H1 (cell line): ENCODE measurements at regions not wholly inside any gene's neighbourhood (a gene's known extent, or its start where the extent isn't known, plus 50 kb on each side); places are given as distances from the start of the nearest gene placed in this dataset.

Experiments used
- CTCF ChIA-PET: fragments of 300-600 bp; sonication (Branson Sonifier 250); formaldehyde crosslinking; loops from one replicate; lab custom pipeline; 2021; ENCODE audit not compliant: partially characterized antibody; lab: Charles Lee
- POLR2A ChIA-PET: fragments of 300-600 bp; sonication (Branson Sonifier 250); formaldehyde crosslinking; loops from one replicate; lab custom pipeline; 2021; ENCODE audit warnings: inconsistent platforms; ENCODE audit not compliant: partially characterized antibody; lab: Charles Lee
- DNase-seq, 2 experiments: peaks; one replicate each; pipeline versions ENCODE4 v3.0.0 to v3.0.0-alpha.2; 2010 to 2022; ENCODE audit warnings: low spot score in 2 of 2, low read depth in 1 of 2, mixed read lengths in 1 of 2
- FAIRE-seq: peaks from 2 replicates; lab custom pipeline; 2011; peaks lifted over from hg19 to GRCh38; lab: Jason Lieb, UNC
- H2AFZ ChIP-seq: 2 replicates; pipeline ENCODE4 v1.8.1; 2012; ENCODE audit warnings: low read length, inconsistent platforms
- H2AK5ac ChIP-seq: 2 replicates; pipeline ENCODE4 v1.6.1; 2013; ENCODE audit warnings: low read depth, low read length
- H2BK120ac ChIP-seq: replicated peaks from 2 replicates; pipeline ENCODE3; 2013; ENCODE audit warnings: low read depth, low read length, inconsistent platforms
- H2BK12ac ChIP-seq: 2 replicates; pipeline ENCODE4 v1.6.1; 2013; ENCODE audit warnings: low read depth, low read length
- H2BK15ac ChIP-seq: 2 replicates; pipeline ENCODE4 v1.6.1; 2013; ENCODE audit warnings: low read length
- H2BK20ac ChIP-seq: 2 replicates; pipeline ENCODE4 v1.6.1; 2013; ENCODE audit warnings: low read length
- H2BK5ac ChIP-seq: 2 replicates; pipeline ENCODE4 v1.6.1; 2013; ENCODE audit warnings: low read depth, low read length
- H3K14ac ChIP-seq: 2 replicates; pipeline ENCODE4 v1.6.1; 2013; ENCODE audit warnings: inconsistent platforms; ENCODE audit not compliant: insufficient read length
- H3K18ac ChIP-seq: 2 replicates; pipeline ENCODE4 v1.6.1; 2013; ENCODE audit warnings: low read length; ENCODE audit errors: extremely low read depth
- H3K23ac ChIP-seq: 2 replicates; pipeline ENCODE4 v1.6.1; 2013; ENCODE audit warnings: inconsistent platforms; ENCODE audit not compliant: insufficient read length
- H3K23me2 ChIP-seq: 2 replicates; pipeline ENCODE4 v1.6.1; 2013; ENCODE audit warnings: low read depth, low read length
- H3K27ac ChIP-seq: 2 replicates; pipeline ENCODE4 v1.6.1; 2011; ENCODE audit warnings: low read depth, low read length, inconsistent platforms
- H3K27me3 ChIP-seq, 4 experiments: replicated peaks in 1 of 4; 1 replicate in 1 of 4; 2 replicates in 3 of 4; pipeline versions ENCODE4 v1.6.1 to v1.8.1; 2011 to 2013; ENCODE audit warnings: low read length in 3 of 4, mild to moderate bottlenecking in 3 of 4, inconsistent platforms in 2 of 4, mixed read lengths in 2 of 4, moderate library complexity in 1 of 4; ENCODE audit not compliant: control insufficient read depth in 3 of 4, insufficient read depth in 3 of 4; ENCODE audit errors: extremely low read depth in 1 of 4
- H3K36me3 ChIP-seq, 4 experiments: 2 replicates each; pipeline versions ENCODE4 v1.6.1 to v1.8.1; 2011 to 2013; ENCODE audit warnings: mild to moderate bottlenecking in 4 of 4, low read length in 3 of 4, moderate library complexity in 2 of 4, control low read depth in 1 of 4, inconsistent platforms in 1 of 4; ENCODE audit not compliant: insufficient read depth in 4 of 4, control insufficient read depth in 2 of 4
- H3K4ac ChIP-seq: replicated peaks from 2 replicates; pipeline ENCODE3; 2013; ENCODE audit warnings: low read length, low read depth, mixed read lengths, inconsistent platforms; ENCODE audit not compliant: insufficient read length
- H3K4me1 ChIP-seq, 4 experiments: replicated peaks in 1 of 4; 1 replicate in 1 of 4; 2 replicates in 3 of 4; pipeline versions ENCODE4 v1.6.1 to v1.8.1; 2011 to 2013; ENCODE audit warnings: low read length in 3 of 4, inconsistent platforms in 2 of 4, mixed read lengths in 1 of 4; ENCODE audit not compliant: insufficient read depth in 4 of 4, control insufficient read depth in 3 of 4
- H3K4me2 ChIP-seq, 2 experiments: 2 replicates each; pipeline versions ENCODE4 v1.6.1 to v1.8.1; 2011 to 2013; ENCODE audit warnings: low read depth in 2 of 2, low read length in 2 of 2, control low read depth in 1 of 2, inconsistent platforms in 1 of 2, mild to moderate bottlenecking in 1 of 2; ENCODE audit not compliant: insufficient read depth in 1 of 2
- H3K4me3 ChIP-seq, 4 experiments: fragments of 200-600, 300-600 bp in 1 of 4; sonication (generic), shearing (Covaris generic), sonication (Bioruptor Twin) in 1 of 4; 2 replicates each; pipeline versions ENCODE4 v1.5.1 to v1.8.1; 2011 to 2016; ENCODE audit warnings: low read length in 4 of 4, low read depth in 3 of 4, control low read depth in 2 of 4, inconsistent platforms in 2 of 4, mild to moderate bottlenecking in 2 of 4, mixed read lengths in 1 of 4, moderate library complexity in 1 of 4; ENCODE audit not compliant: insufficient read depth in 2 of 4; ENCODE audit errors: extremely low read depth in 1 of 4
- H3K56ac ChIP-seq: replicated peaks from 2 replicates; pipeline ENCODE3; 2013; ENCODE audit warnings: low read depth, mild to moderate bottlenecking, mixed read lengths, low read length, inconsistent platforms; ENCODE audit not compliant: insufficient read length
- H3K79me1 ChIP-seq: 2 replicates; pipeline ENCODE4 v1.6.1; 2013; ENCODE audit warnings: low read depth, low read length, control low read depth
- H3K79me2 ChIP-seq, 2 experiments: 2 replicates each; pipeline versions ENCODE4 v1.6.1 to v1.8.1; 2012 to 2013; ENCODE audit warnings: low read length in 2 of 2, mild to moderate bottlenecking in 2 of 2, inconsistent platforms in 1 of 2; ENCODE audit not compliant: insufficient read depth in 2 of 2, control insufficient read depth in 1 of 2
- H3K9ac ChIP-seq, 4 experiments: replicated peaks in 1 of 4; 1 replicate in 1 of 4; 2 replicates in 3 of 4; pipeline versions ENCODE4 v1.6.1 to v1.8.1; 2011 to 2013; ENCODE audit warnings: low read depth in 3 of 4, low read length in 3 of 4, control low read depth in 2 of 4, mild to moderate bottlenecking in 2 of 4, moderate library complexity in 2 of 4, inconsistent platforms in 1 of 4; ENCODE audit errors: extremely low read depth in 1 of 4
- H3K9me3 ChIP-seq, 2 experiments: 2 replicates each; pipeline versions ENCODE4 v1.6.1 to v1.8.1; 2012 to 2013; ENCODE audit warnings: mild to moderate bottlenecking in 2 of 2, moderate library complexity in 2 of 2, control low read depth in 1 of 2, inconsistent platforms in 1 of 2, low read depth in 1 of 2, low read length in 1 of 2, mixed read lengths in 1 of 2; ENCODE audit not compliant: insufficient read depth in 2 of 2
- H4K20me1 ChIP-seq, 2 experiments: replicated peaks in 1 of 2; 2 replicates each; pipeline versions ENCODE3 to v1.8.1; 2011 to 2013; ENCODE audit warnings: inconsistent platforms in 2 of 2, low read length in 2 of 2, mild to moderate bottlenecking in 1 of 2; ENCODE audit not compliant: insufficient read depth in 2 of 2, control insufficient read depth in 1 of 2
- H4K5ac ChIP-seq: 2 replicates; pipeline ENCODE4 v1.6.1; 2013; ENCODE audit warnings: low read length, low read depth, mixed read lengths, inconsistent platforms; ENCODE audit not compliant: insufficient read length
- H4K8ac ChIP-seq: 2 replicates; pipeline ENCODE4 v1.8.0; 2013; ENCODE audit warnings: mild to moderate bottlenecking, moderate library complexity, low read length, inconsistent platforms; ENCODE audit not compliant: insufficient read depth; ENCODE audit errors: extremely low read depth
- H4K91ac ChIP-seq: replicated peaks from 2 replicates; pipeline ENCODE3; 2013; ENCODE audit warnings: low read length, mixed read lengths, inconsistent platforms; ENCODE audit not compliant: insufficient read length
- BCL11A ChIP-seq, 2 experiments: IDR thresholded peaks; one replicate each; pipeline ENCODE4 v1.6.1; 2011; ENCODE audit warnings: low read depth in 2 of 2, low read length in 2 of 2, mild to moderate bottlenecking in 2 of 2
- EGR1 ChIP-seq: IDR thresholded peaks from 2 replicates; pipeline ENCODE4 v1.6.1; 2011; ENCODE audit warnings: low read depth, low read length, borderline replicate concordance
- MAFK ChIP-seq: IDR thresholded peaks from 2 replicates; pipeline ENCODE4 v1.6.1; 2012; ENCODE audit warnings: low read depth, mild to moderate bottlenecking, improper control_type of control experiment, low read length
- PHF8 ChIP-seq: fragments of 200-600 bp; sonication (generic); conservative IDR thresholded peaks from 2 replicates; pipeline ENCODE4 v1.7.1; 2012; ENCODE audit warnings: low read depth, mild to moderate bottlenecking, inconsistent platforms, low read length, moderate library complexity
- RAD21 ChIP-seq, 2 experiments: IDR thresholded peaks in 1 of 2; conservative IDR thresholded peaks in 1 of 2; 2 replicates each; pipeline ENCODE4 v1.6.1; 2011; ENCODE audit warnings: low read depth in 2 of 2, low read length in 2 of 2, improper control_type of control experiment in 1 of 2, inconsistent platforms in 1 of 2, mild to moderate bottlenecking in 1 of 2, moderate library complexity in 1 of 2
- SUZ12 ChIP-seq: fragments of 200-600 bp; sonication (generic); IDR thresholded peaks from 2 replicates; pipeline ENCODE4 v1.6.1; 2012; ENCODE audit warnings: mild to moderate bottlenecking, inconsistent platforms, low read length, moderate library complexity, mixed read lengths
- TBP ChIP-seq: IDR thresholded peaks from 2 replicates; pipeline ENCODE4 v1.6.1; 2011; ENCODE audit warnings: low read depth, low read length, improper control_type of control experiment
- YY1 ChIP-seq: IDR thresholded peaks from 2 replicates; pipeline ENCODE4 v1.6.1; 2011; ENCODE audit warnings: low read depth, mild to moderate bottlenecking, low read length
- WGBS, 2 experiments: shearing (Covaris generic) in 1 of 2; methylation state at CpG; one replicate each; pipeline versions ENCODE4 v1.1.6 to v1.1.7; 2013 to 2015; ENCODE audit warnings: low lambda C conversion rate in 2 of 2, mixed read lengths in 2 of 2, inconsistent platforms in 1 of 2, low coverage in 1 of 2, missing lambda C conversion rate in 1 of 2; ENCODE audit not compliant: insufficient replicate concordance in 2 of 2, insufficient coverage in 1 of 2, insufficient read length in 1 of 2; ENCODE audit errors: extremely low coverage in 1 of 2, missing lambda C conversion rate in 1 of 2; 5-methylcytosine and 5-hydroxymethylcytosine counted together
- TF ChIP-seq, protein P1 (sequence below): IDR thresholded peaks from 2 replicates; pipeline ENCODE4 v1.6.1; 2012; ENCODE audit warnings: inconsistent platforms
- TF ChIP-seq, protein P2 (sequence below), 3 experiments: IDR thresholded peaks; 1 replicate in 2 of 3; 2 replicates in 1 of 3; pipeline versions ENCODE4 v1.5.1 to v1.6.1; 2011; ENCODE audit warnings: low read length in 3 of 3, mild to moderate bottlenecking in 3 of 3, inconsistent platforms in 2 of 3, low read depth in 1 of 3, moderate library complexity in 1 of 3; ENCODE audit not compliant: insufficient read depth in 1 of 3; ENCODE audit errors: control extremely low read depth in 1 of 3

DNA sequence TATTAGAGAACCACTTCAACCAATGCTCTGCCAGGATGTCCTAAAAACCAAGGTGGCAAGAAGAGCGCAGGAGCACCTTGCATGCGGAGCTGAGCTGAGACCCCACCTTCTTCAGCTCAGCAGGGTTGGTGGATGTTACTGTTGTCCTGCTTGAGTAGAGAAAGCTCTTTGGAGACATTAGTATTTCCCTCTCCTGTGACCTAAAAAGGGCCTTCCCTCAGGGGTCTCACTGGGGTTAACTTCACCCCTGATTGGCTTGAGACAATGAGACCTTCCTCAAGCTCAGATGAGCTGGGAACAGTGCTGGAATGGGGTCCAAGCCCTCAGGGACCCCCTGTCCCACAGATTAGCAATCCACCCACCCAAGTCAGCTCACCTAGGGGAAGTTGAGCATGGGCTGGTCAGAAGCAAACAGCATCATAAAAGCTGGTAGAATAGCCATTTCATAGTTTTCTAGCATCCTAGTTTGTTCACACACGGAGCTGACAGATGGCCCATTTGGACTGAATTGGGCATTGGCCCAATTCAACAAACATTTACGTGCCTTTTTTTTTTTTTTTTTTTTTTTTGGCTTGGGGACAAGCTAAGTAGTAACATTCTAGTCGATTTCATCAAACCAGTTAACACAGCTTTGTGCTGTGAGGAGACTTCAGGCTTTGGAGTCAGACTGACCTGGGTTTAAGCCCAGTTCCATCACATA lies 100.6 kb upstream of the HABP2 start:
- Histone ChIP-seq H3K4me2 (no peak overlapping the region), H3K79me2 (no peaks in the 10 kb centered on the region), H4K8ac (no peak overlapping the region), H2BK15ac (no peak overlapping the region), H3K23me2 (no peaks in the 10 kb centered on the region), H3K9ac (no peak overlapping the region), H2AK5ac (no peak overlapping the region), H3K56ac (no peak overlapping the region), H3K14ac (no peak overlapping the region), H3K79me1 (no peaks in the 10 kb centered on the region), H2BK120ac (no peak overlapping the region), H3K36me3 (no peaks in the 10 kb centered on the region), H3K4ac (no peak overlapping the region), H3K9me3 (no peaks in the 10 kb centered on the region), H2BK5ac (no peak overlapping the region), H3K18ac (no peak overlapping the region), H3K23ac (no peak overlapping the region), H3K27me3 (no peaks in the 10 kb centered on the region), H2BK20ac (no peak overlapping the region), H3K27ac (no peak overlapping the region), H4K20me1 (no peaks in the 10 kb centered on the region), H3K4me3 (no peak overlapping the region), H2BK12ac (no peak overlapping the region), H4K5ac (no peak overlapping the region), H2AFZ (no peak overlapping the region), H3K4me1 (0 out of 7 replicates have a peak, but pooled peaks cover 0 to 6% (median 0%) of the 10 kb centered on the region in 4 experiments), H4K91ac (no peak overlapping the region)
- WGBS, 2 experiments, result 77% methylated on average over 5 of the region's 5 CpGs; no CpG with 5 or more reads in 1 of the 2 experiments
- DNase-seq, result no peak
- ChIA-PET CTCF (interaction anchor here (0.6 to 5.6 kb wide), 13 partner anchors 10 to 1311 kb away, joined by 3 to 82 read pairs (median 9); no protein-coding TSS in a partner anchor), POLR2A (no interaction called here)
- no peak for FAIRE-seq
- TF ChIP-seq EGR1 (no peak), SUZ12 (no peak), MAFK (no peak), RAD21 (IDR thresholded peaks at IDR 0.05 in 1 of 2, conservative IDR thresholded peaks at IDR 0.05 in 1 of 2; ENCODE audit: low read depth in 2 of 2, low read length in 2 of 2) (no peak), BCL11A (IDR thresholded peaks at IDR 0.05; ENCODE audit: low read depth in 2 of 2, low read length in 2 of 2) (no peak), PHF8 (no peak), TBP (no peak), YY1 (no peak)
- TF ChIP-seq, protein P1, sequence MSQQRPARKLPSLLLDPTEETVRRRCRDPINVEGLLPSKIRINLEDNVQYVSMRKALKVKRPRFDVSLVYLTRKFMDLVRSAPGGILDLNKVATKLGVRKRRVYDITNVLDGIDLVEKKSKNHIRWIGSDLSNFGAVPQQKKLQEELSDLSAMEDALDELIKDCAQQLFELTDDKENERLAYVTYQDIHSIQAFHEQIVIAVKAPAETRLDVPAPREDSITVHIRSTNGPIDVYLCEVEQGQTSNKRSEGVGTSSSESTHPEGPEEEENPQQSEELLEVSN, result no peak
- TF ChIP-seq, protein P2, sequence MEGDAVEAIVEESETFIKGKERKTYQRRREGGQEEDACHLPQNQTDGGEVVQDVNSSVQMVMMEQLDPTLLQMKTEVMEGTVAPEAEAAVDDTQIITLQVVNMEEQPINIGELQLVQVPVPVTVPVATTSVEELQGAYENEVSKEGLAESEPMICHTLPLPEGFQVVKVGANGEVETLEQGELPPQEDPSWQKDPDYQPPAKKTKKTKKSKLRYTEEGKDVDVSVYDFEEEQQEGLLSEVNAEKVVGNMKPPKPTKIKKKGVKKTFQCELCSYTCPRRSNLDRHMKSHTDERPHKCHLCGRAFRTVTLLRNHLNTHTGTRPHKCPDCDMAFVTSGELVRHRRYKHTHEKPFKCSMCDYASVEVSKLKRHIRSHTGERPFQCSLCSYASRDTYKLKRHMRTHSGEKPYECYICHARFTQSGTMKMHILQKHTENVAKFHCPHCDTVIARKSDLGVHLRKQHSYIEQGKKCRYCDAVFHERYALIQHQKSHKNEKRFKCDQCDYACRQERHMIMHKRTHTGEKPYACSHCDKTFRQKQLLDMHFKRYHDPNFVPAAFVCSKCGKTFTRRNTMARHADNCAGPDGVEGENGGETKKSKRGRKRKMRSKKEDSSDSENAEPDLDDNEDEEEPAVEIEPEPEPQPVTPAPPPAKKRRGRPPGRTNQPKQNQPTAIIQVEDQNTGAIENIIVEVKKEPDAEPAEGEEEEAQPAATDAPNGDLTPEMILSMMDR (IDR thresholded peaks at IDR 0.05; ENCODE audit: control extremely low read depth in 1 of 3, insufficient read depth in 1 of 3, low read depth in 1 of 3, low read length in 3 of 3), result no peak
